ENCODE measurements at regions not wholly inside any gene's neighbourhood (a gene's known extent, or its start where the extent isn't known, plus 50 kb on each side); places are given as distances from the start of the nearest gene placed in this dataset.

DNA sequence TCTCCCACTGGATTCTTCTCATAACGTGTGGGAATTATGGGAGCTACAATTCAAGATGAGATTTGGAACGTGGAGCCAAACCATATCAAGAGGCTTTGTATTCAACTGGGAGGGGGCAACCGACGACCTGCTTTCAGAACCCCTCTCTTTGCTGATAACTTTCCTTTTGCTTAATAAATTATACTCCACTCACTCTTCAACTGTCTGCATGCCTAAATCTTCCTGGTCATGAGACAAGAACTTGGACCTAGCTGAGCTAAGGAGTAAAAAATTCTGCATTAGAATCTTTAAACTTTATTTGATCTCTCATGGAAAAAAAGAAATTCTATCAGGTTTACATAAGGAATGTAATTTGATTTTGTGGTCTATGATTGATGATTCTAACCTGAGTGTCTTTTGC lies 86.7 kb upstream of the CYYR1 start:
- H3K27ac ChIP-seq, result no peak overlapping the region
- no peaks in the 10 kb centered on the region for H3K36me3 ChIP-seq
- H3K9me3 ChIP-seq, result peaks cover 8% of the 10 kb centered on the region
- TF ChIP-seq POLR2A (IDR thresholded peaks at IDR 0.05), result no peak
- no peak for TF ChIP-seq EP300 (IDR thresholded peaks at IDR 0.05)
- no peak for TF ChIP-seq POLR2AphosphoS5 (IDR thresholded peaks at IDR 0.05)
- TF ChIP-seq, protein P1, sequence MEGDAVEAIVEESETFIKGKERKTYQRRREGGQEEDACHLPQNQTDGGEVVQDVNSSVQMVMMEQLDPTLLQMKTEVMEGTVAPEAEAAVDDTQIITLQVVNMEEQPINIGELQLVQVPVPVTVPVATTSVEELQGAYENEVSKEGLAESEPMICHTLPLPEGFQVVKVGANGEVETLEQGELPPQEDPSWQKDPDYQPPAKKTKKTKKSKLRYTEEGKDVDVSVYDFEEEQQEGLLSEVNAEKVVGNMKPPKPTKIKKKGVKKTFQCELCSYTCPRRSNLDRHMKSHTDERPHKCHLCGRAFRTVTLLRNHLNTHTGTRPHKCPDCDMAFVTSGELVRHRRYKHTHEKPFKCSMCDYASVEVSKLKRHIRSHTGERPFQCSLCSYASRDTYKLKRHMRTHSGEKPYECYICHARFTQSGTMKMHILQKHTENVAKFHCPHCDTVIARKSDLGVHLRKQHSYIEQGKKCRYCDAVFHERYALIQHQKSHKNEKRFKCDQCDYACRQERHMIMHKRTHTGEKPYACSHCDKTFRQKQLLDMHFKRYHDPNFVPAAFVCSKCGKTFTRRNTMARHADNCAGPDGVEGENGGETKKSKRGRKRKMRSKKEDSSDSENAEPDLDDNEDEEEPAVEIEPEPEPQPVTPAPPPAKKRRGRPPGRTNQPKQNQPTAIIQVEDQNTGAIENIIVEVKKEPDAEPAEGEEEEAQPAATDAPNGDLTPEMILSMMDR (IDR thresholded peaks at IDR 0.05), result no peak
- H3K4me3 ChIP-seq, result no peak overlapping the region
- no peak for DNase-seq (ENCODE audit: low spot score in 2 of 2)
- no peaks in the 10 kb centered on the region for H3K4me1 ChIP-seq
- H3K27me3 ChIP-seq, result no peaks in the 10 kb centered on the region
- 96% methylated on average over 4 of the region's 4 CpGs for whole genome bisulfite sequencing

DNA sequence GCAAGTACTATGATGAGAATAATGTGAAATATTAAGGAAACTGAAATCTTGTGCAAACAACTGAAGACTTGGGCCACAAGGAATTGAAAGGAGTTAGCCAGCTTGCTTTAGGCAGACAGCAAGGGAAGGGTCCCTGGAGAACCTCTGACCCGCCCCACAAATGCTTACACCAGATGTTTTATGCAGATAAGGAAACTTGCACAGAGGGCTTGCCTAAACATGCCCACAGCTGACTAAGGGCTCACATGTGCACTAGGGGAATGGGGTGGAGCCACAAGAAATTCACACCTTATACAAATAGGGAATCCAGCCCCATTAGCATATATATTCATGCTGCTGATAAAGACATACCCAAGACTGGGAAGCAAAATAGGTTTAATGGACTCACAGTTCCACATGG lies 86.1 kb upstream of the CYYR1 start:
- WGBS, result 62% methylated on average over 1 of the region's 1 CpG

GRCh38 chr21:26655460-26655859 lies 82.4 kb upstream of the CYYR1 start:
- H3K27me3 ChIP-seq, result no peaks in the 10 kb centered on the region
- DNase-seq (ENCODE audit: low spot score in 2 of 2), result no peak
- no peaks in the 10 kb centered on the region for H3K9me3 ChIP-seq
- WGBS, result 87% methylated on average over 6 of the region's 6 CpGs
- H3K27ac ChIP-seq, result no peak overlapping the region
- no peaks in the 10 kb centered on the region for H3K4me1 ChIP-seq
- TF ChIP-seq EP300 (IDR thresholded peaks at IDR 0.05) (no peak), POLR2A (IDR thresholded peaks at IDR 0.05) (no peak), POLR2AphosphoS5 (IDR thresholded peaks at IDR 0.05) (no peak)
- TF ChIP-seq, protein P1 (IDR thresholded peaks at IDR 0.05), result no peak
- no peak overlapping the region for H3K4me3 ChIP-seq
- no peaks in the 10 kb centered on the region for H3K36me3 ChIP-seq

More for the DNA sequence above, 86.1 kb upstream of the CYYR1 start:
- Histone ChIP-seq H3K27ac (no peak overlapping the region), H3K36me3 (no peaks in the 10 kb centered on the region), H3K27me3 (no peaks in the 10 kb centered on the region), H3K9me3 (peaks cover 4% of the 10 kb centered on the region), H3K4me3 (no peak overlapping the region), H3K4me1 (no peaks in the 10 kb centered on the region)
- TF ChIP-seq, protein P1 (IDR thresholded peaks at IDR 0.05), result no peak
- no peak for TF ChIP-seq POLR2A (IDR thresholded peaks at IDR 0.05)
- no peak for TF ChIP-seq POLR2AphosphoS5 (IDR thresholded peaks at IDR 0.05)
- no peak for TF ChIP-seq EP300 (IDR thresholded peaks at IDR 0.05)
- no peak for DNase-seq (ENCODE audit: low spot score in 2 of 2)

DNA sequence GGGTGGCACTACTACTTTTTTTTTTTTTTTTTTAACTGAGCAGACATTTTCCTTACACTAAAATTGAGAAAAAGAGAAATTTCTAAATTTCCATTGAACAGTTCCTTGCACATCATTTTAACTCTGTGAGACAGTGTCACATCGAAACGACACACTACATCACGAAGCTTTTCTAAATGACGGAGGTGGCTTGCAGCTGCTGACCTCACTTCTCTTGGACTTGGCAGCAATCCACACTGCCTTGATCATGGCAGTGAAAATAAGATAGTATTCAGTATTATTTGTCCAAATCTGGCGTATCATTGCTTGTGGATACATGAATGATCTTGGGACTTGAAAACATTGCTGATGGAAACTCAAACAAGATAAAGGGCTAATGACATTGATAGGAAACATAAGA lies 80.3 kb upstream of the CYYR1 start:
- DNase-seq (ENCODE audit: low spot score in 2 of 2), result no peak
- H3K36me3 ChIP-seq, result no peaks in the 10 kb centered on the region
- no peaks in the 10 kb centered on the region for H3K27me3 ChIP-seq
- 88% methylated on average over 5 of the region's 5 CpGs for WGBS
- no peak overlapping the region for H3K27ac ChIP-seq
- H3K9me3 ChIP-seq, result no peaks in the 10 kb centered on the region
- no peaks in the 10 kb centered on the region for H3K4me1 ChIP-seq
- TF ChIP-seq EP300 (IDR thresholded peaks at IDR 0.05) (no peak), POLR2AphosphoS5 (IDR thresholded peaks at IDR 0.05) (no peak), POLR2A (IDR thresholded peaks at IDR 0.05) (no peak)
- TF ChIP-seq, protein P1 (IDR thresholded peaks at IDR 0.05), result no peak
- H3K4me3 ChIP-seq, result no peak overlapping the region

DNA sequence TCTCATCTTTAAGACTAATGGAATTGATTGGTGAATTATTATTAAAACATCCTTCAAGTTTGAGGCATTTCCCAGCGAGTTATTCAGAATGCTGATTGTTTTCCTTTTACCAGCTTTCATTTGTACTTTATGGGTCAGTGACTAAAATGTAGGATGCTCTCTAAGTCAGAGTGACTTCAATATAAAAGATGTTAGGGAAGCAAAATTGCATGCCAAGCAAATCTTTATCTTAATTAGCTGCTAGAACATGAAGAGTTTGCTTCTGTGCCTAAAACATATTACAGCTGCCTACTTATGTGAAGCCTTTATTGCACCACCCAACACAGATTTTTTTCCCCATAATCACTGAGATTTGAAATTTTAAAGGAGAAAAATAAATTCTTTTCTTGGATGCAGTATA lies 79.8 kb upstream of the CYYR1 start:
- TF ChIP-seq, protein P1 (IDR thresholded peaks at IDR 0.05), result no peak
- TF ChIP-seq EP300 (IDR thresholded peaks at IDR 0.05) (no peak), POLR2AphosphoS5 (IDR thresholded peaks at IDR 0.05) (no peak)
- no peak for DNase-seq (ENCODE audit: low spot score in 2 of 2)
- no peak overlapping the region for H3K4me3 ChIP-seq
- no peaks in the 10 kb centered on the region for H3K9me3 ChIP-seq
- H3K4me1 ChIP-seq, result no peaks in the 10 kb centered on the region
- H3K27me3 ChIP-seq, result no peaks in the 10 kb centered on the region
- H3K36me3 ChIP-seq, result no peaks in the 10 kb centered on the region
- 53% methylated on average over 1 of the region's 1 CpG for whole genome bisulfite sequencing
- H3K27ac ChIP-seq, result no peak overlapping the region

Data from suprapubic skin (tissue), 4 donors.